ENCODE measurements at regions not wholly inside any gene's neighbourhood (a gene's known extent, or its start where the extent isn't known, plus 50 kb on each side); places are given as distances from the start of the nearest gene placed in this dataset.
"Not testable (repeated sequence)": the region's sequence is repeated elsewhere in the genome, so short reads cannot be mapped to it uniquely, and the experiment has no call there.

- Histone ChIP-seq H3K9me3 (ENCODE audit: control insufficient read depth in 4 of 4, low read length in 3 of 4) (no peaks in the 10 kb centered on the region), H3K36me3 (ENCODE audit: control insufficient read depth in 4 of 4, insufficient read depth in 3 of 4, low read depth in 1 of 4, low read length in 3 of 4) (no peaks in the 10 kb centered on the region), H3K4me1 (ENCODE audit: control insufficient read depth in 4 of 4, insufficient read depth in 4 of 4, low read length in 3 of 4) (peaks cover 0 to 2% (median 0%) of the 10 kb centered on the region in 4 donors), H3K27ac (ENCODE audit: low read depth in 1 of 2, low read length in 2 of 2) (no peak overlapping the region), H3K4me3 (ENCODE audit: low read depth in 1 of 3, low read length in 3 of 3) (no peak overlapping the region), H3K27me3 (ENCODE audit: control insufficient read depth in 4 of 4, insufficient read depth in 4 of 4, low read length in 3 of 4) (no peaks in the 10 kb centered on the region), H3K9ac (ENCODE audit: low read depth in 1 of 2, low read length in 2 of 2) (no peak overlapping the region)
- TF ChIP-seq SP1 (IDR thresholded peaks at IDR 0.05) (no peak), HNF4G (IDR thresholded peaks at IDR 0.05) (no peak)
- TF ChIP-seq, protein P1, sequence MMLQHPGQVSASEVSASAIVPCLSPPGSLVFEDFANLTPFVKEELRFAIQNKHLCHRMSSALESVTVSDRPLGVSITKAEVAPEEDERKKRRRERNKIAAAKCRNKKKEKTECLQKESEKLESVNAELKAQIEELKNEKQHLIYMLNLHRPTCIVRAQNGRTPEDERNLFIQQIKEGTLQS (IDR thresholded peaks at IDR 0.05): no peak
- no peak for DNase-seq (ENCODE audit: low spot score)
- 93% methylated on average over 6 of the region's 6 CpGs for WGBS
Measured at GRCh38 chr15:62906627-62907026, 135.9 kb upstream of the TPM1 start.

DNA sequence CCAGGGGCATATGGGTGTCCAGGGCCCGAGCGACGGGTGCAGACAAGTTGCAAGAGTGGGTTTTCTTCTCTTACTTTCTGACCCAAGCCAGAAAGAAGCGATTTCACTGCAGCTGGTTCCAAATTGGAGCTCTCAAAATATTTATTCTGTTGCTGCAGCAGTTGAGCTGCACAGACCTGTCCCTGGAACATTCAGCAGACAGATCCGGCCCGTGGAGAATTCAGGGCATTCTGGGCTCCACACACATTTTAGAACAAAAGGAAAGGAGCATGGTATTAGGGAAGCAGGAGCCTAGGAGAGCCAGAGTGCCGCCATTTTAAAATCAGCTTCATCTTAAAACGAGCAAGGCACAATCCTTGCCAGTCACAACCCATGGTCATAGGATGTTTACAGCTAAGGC lies 135.3 kb upstream of the TPM1 start:
- WGBS: 92% methylated on average over 8 of the region's 8 CpGs
- no peak overlapping the region for H3K27ac ChIP-seq (ENCODE audit: low read depth in 1 of 2, low read length in 2 of 2)
- no peaks in the 10 kb centered on the region for H3K9me3 ChIP-seq (ENCODE audit: control insufficient read depth in 4 of 4, low read length in 3 of 4)
- H3K36me3 ChIP-seq (ENCODE audit: control insufficient read depth in 4 of 4, insufficient read depth in 3 of 4, low read depth in 1 of 4, low read length in 3 of 4): no peaks in the 10 kb centered on the region
- H3K9ac ChIP-seq (ENCODE audit: low read depth in 1 of 2, low read length in 2 of 2): no peak overlapping the region
- H3K4me1 ChIP-seq (ENCODE audit: control insufficient read depth in 4 of 4, insufficient read depth in 4 of 4, low read length in 3 of 4): peaks cover 0 to 4% (median 0%) of the 10 kb centered on the region in 4 donors
- no peak for TF ChIP-seq JUND (IDR thresholded peaks at IDR 0.05)
- TF ChIP-seq, protein P1 (IDR thresholded peaks at IDR 0.05): no peak
- no peak for TF ChIP-seq MAX (IDR thresholded peaks at IDR 0.05)
- no peak for DNase-seq (ENCODE audit: low spot score)
- no peak overlapping the region for H3K4me3 ChIP-seq (ENCODE audit: low read depth in 1 of 3, low read length in 3 of 3)
- no peaks in the 10 kb centered on the region for H3K27me3 ChIP-seq (ENCODE audit: control insufficient read depth in 4 of 4, insufficient read depth in 4 of 4, low read length in 3 of 4)

DNA sequence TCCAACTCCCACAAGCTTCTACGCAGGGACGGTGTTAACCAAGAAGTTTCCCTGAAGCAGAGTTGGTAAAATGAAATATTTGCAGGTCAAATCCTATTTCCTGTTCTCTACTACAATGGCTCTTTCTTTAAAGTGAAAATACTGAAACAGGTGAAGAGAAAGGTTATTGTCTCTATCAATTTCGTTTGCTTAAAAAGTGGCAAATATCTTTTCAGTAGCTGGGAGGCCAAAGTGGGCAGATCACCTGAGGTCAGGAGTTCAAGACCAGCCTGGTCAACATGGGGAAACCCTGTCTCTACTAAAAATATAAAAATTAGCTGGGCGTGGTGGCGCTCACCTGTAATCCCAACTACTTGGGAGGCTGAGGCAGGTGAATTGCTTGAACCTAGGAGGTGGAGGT lies 134.2 kb upstream of the TPM1 start:
- not testable (repeated sequence) for H3K27ac ChIP-seq (ENCODE audit: low read depth in 1 of 2, low read length in 2 of 2); H3K27me3 ChIP-seq (ENCODE audit: control insufficient read depth in 4 of 4, insufficient read depth in 4 of 4, low read length in 3 of 4); H3K4me1 ChIP-seq (ENCODE audit: control insufficient read depth in 4 of 4, insufficient read depth in 4 of 4, low read length in 3 of 4); H3K4me3 ChIP-seq (ENCODE audit: low read depth in 1 of 3, low read length in 3 of 3); H3K36me3 ChIP-seq (ENCODE audit: control insufficient read depth in 4 of 4, insufficient read depth in 3 of 4, low read depth in 1 of 4, low read length in 3 of 4); H3K9ac ChIP-seq (ENCODE audit: low read depth in 1 of 2, low read length in 2 of 2); H3K9me3 ChIP-seq (ENCODE audit: control insufficient read depth in 4 of 4, low read length in 3 of 4); DNase-seq (ENCODE audit: low spot score)
- 75% methylated on average over 5 of the region's 5 CpGs for WGBS

DNA sequence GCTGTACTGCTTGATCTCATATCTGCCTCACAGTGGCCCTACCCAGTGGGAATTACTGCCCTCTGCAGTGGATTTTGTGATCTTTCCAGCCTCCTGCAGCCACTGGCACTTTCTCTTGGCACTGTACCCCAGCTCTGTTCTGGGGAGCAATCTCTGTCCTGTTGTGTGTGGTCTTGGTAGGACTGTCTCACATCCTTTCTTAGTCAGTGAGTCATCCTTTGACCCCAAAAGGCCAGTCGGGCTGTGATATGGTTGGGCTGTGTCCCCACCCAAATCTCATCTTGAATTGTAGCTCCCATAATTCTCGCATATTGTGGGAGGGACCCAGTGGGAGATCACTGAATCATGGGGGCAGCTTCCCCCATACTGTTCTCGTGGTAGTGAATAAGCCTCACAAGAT lies 133.3 kb upstream of the TPM1 start:
- DNase-seq (ENCODE audit: low spot score): no peak
- no peak overlapping the region for H3K4me3 ChIP-seq (ENCODE audit: low read depth in 1 of 3, low read length in 3 of 3)
- no peaks in the 10 kb centered on the region for H3K27me3 ChIP-seq (ENCODE audit: control insufficient read depth in 4 of 4, insufficient read depth in 4 of 4, low read length in 3 of 4)
- H3K36me3 ChIP-seq (ENCODE audit: control insufficient read depth in 4 of 4, insufficient read depth in 3 of 4, low read depth in 1 of 4, low read length in 3 of 4): no peaks in the 10 kb centered on the region
- H3K27ac ChIP-seq (ENCODE audit: low read depth in 1 of 2, low read length in 2 of 2): no peak overlapping the region
- no peaks in the 10 kb centered on the region for H3K9me3 ChIP-seq (ENCODE audit: control insufficient read depth in 4 of 4, low read length in 3 of 4)
- no peak overlapping the region for H3K9ac ChIP-seq (ENCODE audit: low read depth in 1 of 2, low read length in 2 of 2)
- 89% methylated on average over 3 of the region's 3 CpGs for WGBS
- peaks cover 0 to 7% (median 0%) of the 10 kb centered on the region in 4 donors for H3K4me1 ChIP-seq (ENCODE audit: control insufficient read depth in 4 of 4, insufficient read depth in 4 of 4, low read length in 3 of 4)
- TF ChIP-seq RAD21 (IDR thresholded peaks at IDR 0.05) (no peak), SP1 (IDR thresholded peaks at IDR 0.05) (no peak), JUND (IDR thresholded peaks at IDR 0.05) (no peak), HNF4A (conservative IDR thresholded peaks at IDR 0.05) (no peak), MAX (IDR thresholded peaks at IDR 0.05) (no peak), FOXA1 (IDR thresholded peaks at IDR 0.05) (no peak), TAF1 (conservative IDR thresholded peaks at IDR 0.05) (no peak), GABPA (IDR thresholded peaks at IDR 0.05 in 1 of 2, conservative IDR thresholded peaks at IDR 0.05 in 1 of 2) (no peak), ZBTB33 (IDR thresholded peaks at IDR 0.05) (no peak), YY1 (IDR thresholded peaks at IDR 0.05) (no peak), RXRA (IDR thresholded peaks at IDR 0.05) (no peak), FOXA2 (IDR thresholded peaks at IDR 0.05) (no peak)
- TF ChIP-seq, protein P1 (IDR thresholded peaks at IDR 0.05): no peak
- TF ChIP-seq, protein P2, sequence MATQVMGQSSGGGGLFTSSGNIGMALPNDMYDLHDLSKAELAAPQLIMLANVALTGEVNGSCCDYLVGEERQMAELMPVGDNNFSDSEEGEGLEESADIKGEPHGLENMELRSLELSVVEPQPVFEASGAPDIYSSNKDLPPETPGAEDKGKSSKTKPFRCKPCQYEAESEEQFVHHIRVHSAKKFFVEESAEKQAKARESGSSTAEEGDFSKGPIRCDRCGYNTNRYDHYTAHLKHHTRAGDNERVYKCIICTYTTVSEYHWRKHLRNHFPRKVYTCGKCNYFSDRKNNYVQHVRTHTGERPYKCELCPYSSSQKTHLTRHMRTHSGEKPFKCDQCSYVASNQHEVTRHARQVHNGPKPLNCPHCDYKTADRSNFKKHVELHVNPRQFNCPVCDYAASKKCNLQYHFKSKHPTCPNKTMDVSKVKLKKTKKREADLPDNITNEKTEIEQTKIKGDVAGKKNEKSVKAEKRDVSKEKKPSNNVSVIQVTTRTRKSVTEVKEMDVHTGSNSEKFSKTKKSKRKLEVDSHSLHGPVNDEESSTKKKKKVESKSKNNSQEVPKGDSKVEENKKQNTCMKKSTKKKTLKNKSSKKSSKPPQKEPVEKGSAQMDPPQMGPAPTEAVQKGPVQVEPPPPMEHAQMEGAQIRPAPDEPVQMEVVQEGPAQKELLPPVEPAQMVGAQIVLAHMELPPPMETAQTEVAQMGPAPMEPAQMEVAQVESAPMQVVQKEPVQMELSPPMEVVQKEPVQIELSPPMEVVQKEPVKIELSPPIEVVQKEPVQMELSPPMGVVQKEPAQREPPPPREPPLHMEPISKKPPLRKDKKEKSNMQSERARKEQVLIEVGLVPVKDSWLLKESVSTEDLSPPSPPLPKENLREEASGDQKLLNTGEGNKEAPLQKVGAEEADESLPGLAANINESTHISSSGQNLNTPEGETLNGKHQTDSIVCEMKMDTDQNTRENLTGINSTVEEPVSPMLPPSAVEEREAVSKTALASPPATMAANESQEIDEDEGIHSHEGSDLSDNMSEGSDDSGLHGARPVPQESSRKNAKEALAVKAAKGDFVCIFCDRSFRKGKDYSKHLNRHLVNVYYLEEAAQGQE (IDR thresholded peaks at IDR 0.05): no peak

All from liver (tissue), 7 donors.